ENCODE measurements at regions not wholly inside any gene's neighbourhood (a gene's known extent, or its start where the extent isn't known, plus 50 kb on each side); places are given as distances from the start of the nearest gene placed in this dataset.

GRCh38 chr10:57830877-57831560 is 436.7 kb downstream of the IPMK start:
- Mint-ChIP-seq H3K27me3 (ENCODE audit: insufficient read depth, unreplicated experiment) (no peaks in the 10 kb centered on the region), H3K9me3 (ENCODE audit: unreplicated experiment) (no peaks in the 10 kb centered on the region), H3K27ac (ENCODE audit: unreplicated experiment) (no peak overlapping the region), H3K4me3 (ENCODE audit: unreplicated experiment) (no peak overlapping the region), H3K36me3 (ENCODE audit: insufficient read depth, unreplicated experiment) (no peaks in the 10 kb centered on the region), H3K4me1 (ENCODE audit: low read depth, unreplicated experiment) (no peaks in the 10 kb centered on the region)
- ChIA-PET POLR2A (no interaction called here), CTCF (no interaction called here)
- Histone ChIP-seq H3K4me3 (ENCODE audit: low read depth, low read length) (no peak overlapping the region), H3K27me3 (replicated peaks; ENCODE audit: control insufficient read depth, insufficient read depth, low read length) (no peaks in the 10 kb centered on the region), H3K9me3 (no peaks in the 10 kb centered on the region), H3K4me1 (no peaks in the 10 kb centered on the region), H3K36me3 (ENCODE audit: control insufficient read depth, insufficient read depth, low read length) (no peaks in the 10 kb centered on the region)
- intact Hi-C loops (cut with micrococcal nuclease; ENCODE audit: unreplicated experiment), result no loop called here
- no TSS peak for BruUV-seq (replicated peaks)
- TF ChIP-seq CTCF (IDR thresholded peaks at IDR 0.05; ENCODE audit: insufficient read depth in 1 of 2, low read depth in 1 of 2, low read length in 1 of 2, severe bottlenecking in 1 of 2, unreplicated experiment in 1 of 2), result no peak
- no peak for DNase-seq

- H3K4me3 ChIP-seq (ENCODE audit: low read depth, low read length), result no peak overlapping the region
- H3K4me3 Mint-ChIP-seq (ENCODE audit: unreplicated experiment), result no peak overlapping the region
- H3K36me3 ChIP-seq (ENCODE audit: control insufficient read depth, insufficient read depth, low read length), result no peaks in the 10 kb centered on the region
- no peak overlapping the region for H3K27ac Mint-ChIP-seq (ENCODE audit: unreplicated experiment)
- no peaks in the 10 kb centered on the region for H3K4me1 ChIP-seq
- intact Hi-C loops (cut with micrococcal nuclease; ENCODE audit: unreplicated experiment), result no loop called here
- no peaks in the 10 kb centered on the region for H3K27me3 Mint-ChIP-seq (ENCODE audit: insufficient read depth, unreplicated experiment)
- H3K9me3 ChIP-seq, result no peaks in the 10 kb centered on the region
- CTCF ChIA-PET, result no interaction called here
- BruUV-seq (replicated peaks), result no TSS peak
- H3K27me3 ChIP-seq (replicated peaks; ENCODE audit: control insufficient read depth, insufficient read depth, low read length), result no peaks in the 10 kb centered on the region
- H3K36me3 Mint-ChIP-seq (ENCODE audit: insufficient read depth, unreplicated experiment), result no peaks in the 10 kb centered on the region
- no peak for DNase-seq
- H3K9me3 Mint-ChIP-seq (ENCODE audit: unreplicated experiment), result no peaks in the 10 kb centered on the region
- POLR2A ChIA-PET, result no interaction called here
- no peaks in the 10 kb centered on the region for H3K4me1 Mint-ChIP-seq (ENCODE audit: low read depth, unreplicated experiment)
- TF ChIP-seq CTCF (IDR thresholded peaks at IDR 0.05; ENCODE audit: insufficient read depth in 1 of 2, low read depth in 1 of 2, low read length in 1 of 2, severe bottlenecking in 1 of 2, unreplicated experiment in 1 of 2), result no peak
Measured at GRCh38 chr10:57825015-57825414, 442.7 kb downstream of the IPMK start.

GRCh38 chr10:57823398-57823797 is 444.3 kb downstream of the IPMK start:
- POLR2A ChIA-PET, result no interaction called here
- Histone ChIP-seq H3K4me1 (no peaks in the 10 kb centered on the region), H3K4me3 (ENCODE audit: low read depth, low read length) (no peak overlapping the region), H3K27me3 (replicated peaks; ENCODE audit: control insufficient read depth, insufficient read depth, low read length) (no peaks in the 10 kb centered on the region), H3K9me3 (no peaks in the 10 kb centered on the region), H3K36me3 (ENCODE audit: control insufficient read depth, insufficient read depth, low read length) (no peaks in the 10 kb centered on the region)
- Mint-ChIP-seq H3K27ac (ENCODE audit: unreplicated experiment) (no peak overlapping the region), H3K4me1 (ENCODE audit: low read depth, unreplicated experiment) (no peaks in the 10 kb centered on the region), H3K27me3 (ENCODE audit: insufficient read depth, unreplicated experiment) (no peaks in the 10 kb centered on the region), H3K4me3 (ENCODE audit: unreplicated experiment) (no peak overlapping the region), H3K9me3 (ENCODE audit: unreplicated experiment) (no peaks in the 10 kb centered on the region), H3K36me3 (ENCODE audit: insufficient read depth, unreplicated experiment) (no peaks in the 10 kb centered on the region)
- intact Hi-C loops (cut with micrococcal nuclease; ENCODE audit: unreplicated experiment), result no loop called here
- BruUV-seq (replicated peaks), result no TSS peak
- TF ChIP-seq CTCF (IDR thresholded peaks at IDR 0.05; ENCODE audit: insufficient read depth in 1 of 2, low read depth in 1 of 2, low read length in 1 of 2, severe bottlenecking in 1 of 2, unreplicated experiment in 1 of 2), result no peak
- CTCF ChIA-PET, result no interaction called here
- no peak for DNase-seq

All from Caco-2 (cell line).